OCI-LY3 (cell line): ENCODE measurements at regions not wholly inside any gene's neighbourhood (a gene's known extent, or its start where the extent isn't known, plus 50 kb on each side); places are given as distances from the start of the nearest gene placed in this dataset.

Experiments used
- EZH2phosphoT487 ChIP-seq: fragments of 200-600 bp; shearing (Covaris generic); IDR thresholded peaks from 2 replicates; pipeline ENCODE4 v1.6.1; 2018; ENCODE audit warnings: antibody characterized with exemption, mixed run types, low read depth
- TF ChIP-seq, protein P1 (sequence below): fragments of 200-600, 300-600 bp; sonication (generic); IDR thresholded peaks from 2 replicates; pipeline ENCODE4 v1.5.1; 2014; ENCODE audit warnings: antibody characterized with exemption, low read length, low read depth

DNA sequence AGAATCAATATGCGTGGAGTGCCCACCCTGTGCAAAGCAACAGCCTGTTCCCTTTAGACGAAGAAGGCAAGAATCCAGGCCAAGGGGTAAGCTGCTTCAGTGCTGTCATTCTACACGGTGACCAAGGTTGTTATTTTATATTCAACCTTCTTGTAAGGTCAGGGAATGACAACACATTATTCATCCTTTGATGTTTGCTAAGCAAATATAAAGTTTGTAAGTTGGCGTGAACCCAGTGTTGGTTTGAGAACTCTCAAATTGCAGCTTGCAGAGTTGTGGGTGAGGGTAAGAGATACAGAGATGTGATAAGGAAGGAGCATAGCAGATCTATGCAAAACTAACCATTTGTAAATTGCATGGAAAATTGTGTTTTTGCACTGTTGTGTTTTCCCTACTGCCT lies 436.7 kb downstream of the FGF9 start:
- TF ChIP-seq, protein P1, sequence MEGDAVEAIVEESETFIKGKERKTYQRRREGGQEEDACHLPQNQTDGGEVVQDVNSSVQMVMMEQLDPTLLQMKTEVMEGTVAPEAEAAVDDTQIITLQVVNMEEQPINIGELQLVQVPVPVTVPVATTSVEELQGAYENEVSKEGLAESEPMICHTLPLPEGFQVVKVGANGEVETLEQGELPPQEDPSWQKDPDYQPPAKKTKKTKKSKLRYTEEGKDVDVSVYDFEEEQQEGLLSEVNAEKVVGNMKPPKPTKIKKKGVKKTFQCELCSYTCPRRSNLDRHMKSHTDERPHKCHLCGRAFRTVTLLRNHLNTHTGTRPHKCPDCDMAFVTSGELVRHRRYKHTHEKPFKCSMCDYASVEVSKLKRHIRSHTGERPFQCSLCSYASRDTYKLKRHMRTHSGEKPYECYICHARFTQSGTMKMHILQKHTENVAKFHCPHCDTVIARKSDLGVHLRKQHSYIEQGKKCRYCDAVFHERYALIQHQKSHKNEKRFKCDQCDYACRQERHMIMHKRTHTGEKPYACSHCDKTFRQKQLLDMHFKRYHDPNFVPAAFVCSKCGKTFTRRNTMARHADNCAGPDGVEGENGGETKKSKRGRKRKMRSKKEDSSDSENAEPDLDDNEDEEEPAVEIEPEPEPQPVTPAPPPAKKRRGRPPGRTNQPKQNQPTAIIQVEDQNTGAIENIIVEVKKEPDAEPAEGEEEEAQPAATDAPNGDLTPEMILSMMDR: no peak
- TF ChIP-seq EZH2phosphoT487: no peak
